ENCODE measurements at regions not wholly inside any gene's neighbourhood (a gene's known extent, or its start where the extent isn't known, plus 50 kb on each side); places are given as distances from the start of the nearest gene placed in this dataset.
"Not testable (repeated sequence)": the region's sequence is repeated elsewhere in the genome, so short reads cannot be mapped to it uniquely, and the experiment has no call there.

DNA sequence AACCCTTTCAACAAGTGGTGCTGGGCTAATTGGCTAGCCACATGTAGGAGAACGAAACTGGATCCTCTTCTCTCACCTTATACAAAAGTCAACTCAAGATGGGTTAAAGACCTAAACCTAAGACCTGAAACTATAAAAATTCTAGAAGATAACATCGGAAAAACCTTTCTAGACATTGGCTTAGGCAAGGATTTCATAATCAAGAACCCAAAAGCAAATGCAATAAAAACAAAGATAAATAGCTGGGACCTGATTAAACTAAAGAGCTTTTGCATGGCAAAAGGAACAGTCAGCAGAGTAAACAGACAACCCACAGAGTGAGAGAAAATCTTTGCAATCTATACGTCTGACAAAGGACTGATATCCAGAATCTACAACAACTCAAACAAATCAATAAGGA is 571.1 kb downstream of the BNC2 start:
- TF ChIP-seq, protein P1, sequence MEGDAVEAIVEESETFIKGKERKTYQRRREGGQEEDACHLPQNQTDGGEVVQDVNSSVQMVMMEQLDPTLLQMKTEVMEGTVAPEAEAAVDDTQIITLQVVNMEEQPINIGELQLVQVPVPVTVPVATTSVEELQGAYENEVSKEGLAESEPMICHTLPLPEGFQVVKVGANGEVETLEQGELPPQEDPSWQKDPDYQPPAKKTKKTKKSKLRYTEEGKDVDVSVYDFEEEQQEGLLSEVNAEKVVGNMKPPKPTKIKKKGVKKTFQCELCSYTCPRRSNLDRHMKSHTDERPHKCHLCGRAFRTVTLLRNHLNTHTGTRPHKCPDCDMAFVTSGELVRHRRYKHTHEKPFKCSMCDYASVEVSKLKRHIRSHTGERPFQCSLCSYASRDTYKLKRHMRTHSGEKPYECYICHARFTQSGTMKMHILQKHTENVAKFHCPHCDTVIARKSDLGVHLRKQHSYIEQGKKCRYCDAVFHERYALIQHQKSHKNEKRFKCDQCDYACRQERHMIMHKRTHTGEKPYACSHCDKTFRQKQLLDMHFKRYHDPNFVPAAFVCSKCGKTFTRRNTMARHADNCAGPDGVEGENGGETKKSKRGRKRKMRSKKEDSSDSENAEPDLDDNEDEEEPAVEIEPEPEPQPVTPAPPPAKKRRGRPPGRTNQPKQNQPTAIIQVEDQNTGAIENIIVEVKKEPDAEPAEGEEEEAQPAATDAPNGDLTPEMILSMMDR (conservative IDR thresholded peaks at IDR 0.05; ENCODE audit: low read length): not testable (repeated sequence)
- not testable (repeated sequence) for TF ChIP-seq EZH2phosphoT487 (IDR thresholded peaks at IDR 0.05; ENCODE audit: borderline replicate concordance, low read depth, low read length)
